Epithelial cell of proximal tubule (primary cell): ENCODE measurements at regions not wholly inside any gene's neighbourhood (a gene's known extent, or its start where the extent isn't known, plus 50 kb on each side); places are given as distances from the start of the nearest gene placed in this dataset.

Experiments
- DNase-seq: peaks from one replicate; pipeline ENCODE4 v3.0.0-alpha.2; 2011; ENCODE audit warnings: low read depth
- H3K4me3 ChIP-seq: 2 replicates; pipeline ENCODE4 v1.5.1; 2011; ENCODE audit warnings: low read depth, mild to moderate bottlenecking, low read length
- TF ChIP-seq, protein P1 (sequence below): conservative IDR thresholded peaks from 2 replicates; pipeline ENCODE4 v1.5.1; 2012; ENCODE audit warnings: low read depth, mild to moderate bottlenecking, low read length

GRCh38 chr9:84218322-84218721 lies 122.2 kb downstream of the SLC28A3 start:
- H3K4me3 ChIP-seq: no peak overlapping the region
- DNase-seq: no peak
- TF ChIP-seq, protein P1, sequence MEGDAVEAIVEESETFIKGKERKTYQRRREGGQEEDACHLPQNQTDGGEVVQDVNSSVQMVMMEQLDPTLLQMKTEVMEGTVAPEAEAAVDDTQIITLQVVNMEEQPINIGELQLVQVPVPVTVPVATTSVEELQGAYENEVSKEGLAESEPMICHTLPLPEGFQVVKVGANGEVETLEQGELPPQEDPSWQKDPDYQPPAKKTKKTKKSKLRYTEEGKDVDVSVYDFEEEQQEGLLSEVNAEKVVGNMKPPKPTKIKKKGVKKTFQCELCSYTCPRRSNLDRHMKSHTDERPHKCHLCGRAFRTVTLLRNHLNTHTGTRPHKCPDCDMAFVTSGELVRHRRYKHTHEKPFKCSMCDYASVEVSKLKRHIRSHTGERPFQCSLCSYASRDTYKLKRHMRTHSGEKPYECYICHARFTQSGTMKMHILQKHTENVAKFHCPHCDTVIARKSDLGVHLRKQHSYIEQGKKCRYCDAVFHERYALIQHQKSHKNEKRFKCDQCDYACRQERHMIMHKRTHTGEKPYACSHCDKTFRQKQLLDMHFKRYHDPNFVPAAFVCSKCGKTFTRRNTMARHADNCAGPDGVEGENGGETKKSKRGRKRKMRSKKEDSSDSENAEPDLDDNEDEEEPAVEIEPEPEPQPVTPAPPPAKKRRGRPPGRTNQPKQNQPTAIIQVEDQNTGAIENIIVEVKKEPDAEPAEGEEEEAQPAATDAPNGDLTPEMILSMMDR: no peak

DNA sequence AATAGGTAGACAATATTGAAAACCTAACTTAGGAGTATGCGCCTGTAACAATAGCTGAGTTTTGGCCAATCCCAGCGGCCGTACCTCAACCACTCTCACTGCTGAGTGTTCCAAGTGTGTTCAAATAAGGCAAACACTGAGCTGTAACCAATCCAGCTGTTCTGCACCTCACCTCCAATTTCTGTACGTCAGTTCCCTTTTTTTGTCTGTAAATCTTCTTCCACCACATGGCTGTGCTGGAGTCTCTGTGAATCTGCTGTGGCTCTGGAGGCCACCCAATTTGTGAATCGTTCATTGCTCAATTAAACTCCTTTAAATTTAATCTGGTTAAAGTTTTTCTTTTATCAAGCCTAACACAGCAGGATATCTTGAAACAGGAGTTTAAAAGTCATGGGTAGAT lies 116.3 kb downstream of the SLC28A3 start:
- DNase-seq: no peak
- TF ChIP-seq, protein P1: no peak
- H3K4me3 ChIP-seq: no peak overlapping the region
